ENCODE measurements at regions not wholly inside any gene's neighbourhood (a gene's known extent, or its start where the extent isn't known, plus 50 kb on each side); places are given as distances from the start of the nearest gene placed in this dataset.

DNA sequence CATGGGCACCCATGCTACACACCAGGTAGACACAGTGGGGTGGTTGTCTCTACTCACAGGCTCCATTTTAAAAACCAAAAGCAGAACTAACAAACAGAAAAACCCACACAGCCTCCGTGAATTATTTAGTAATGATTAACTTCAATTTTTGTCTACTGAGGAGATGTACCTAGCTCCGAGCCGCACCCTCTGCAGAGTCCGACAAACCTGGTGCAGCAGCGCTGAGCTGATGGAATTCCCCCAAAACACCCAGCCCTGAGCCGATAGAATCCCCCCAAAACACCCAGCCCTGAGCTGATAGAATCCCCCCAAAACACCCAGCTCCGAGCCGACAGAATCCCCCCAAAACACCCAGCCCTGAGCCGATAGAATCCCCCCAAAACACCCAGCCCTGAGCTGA is 927.0 kb downstream of the BRD1 start:
- 61 to 90% (median 85%) methylated on average over 9 of the region's 9 CpGs for WGBS, 3 donors
- H3K27ac ChIP-seq (ENCODE audit: low read depth, low read length): no peak overlapping the region

GRCh38 chr22:48900327-48900597 is 927.4 kb downstream of the BRD1 start:
- H3K27ac ChIP-seq (ENCODE audit: low read depth, low read length): no peak overlapping the region
- 55 to 78% (median 64%) methylated on average over 2 of the region's 2 CpGs for WGBS, 3 donors

DNA sequence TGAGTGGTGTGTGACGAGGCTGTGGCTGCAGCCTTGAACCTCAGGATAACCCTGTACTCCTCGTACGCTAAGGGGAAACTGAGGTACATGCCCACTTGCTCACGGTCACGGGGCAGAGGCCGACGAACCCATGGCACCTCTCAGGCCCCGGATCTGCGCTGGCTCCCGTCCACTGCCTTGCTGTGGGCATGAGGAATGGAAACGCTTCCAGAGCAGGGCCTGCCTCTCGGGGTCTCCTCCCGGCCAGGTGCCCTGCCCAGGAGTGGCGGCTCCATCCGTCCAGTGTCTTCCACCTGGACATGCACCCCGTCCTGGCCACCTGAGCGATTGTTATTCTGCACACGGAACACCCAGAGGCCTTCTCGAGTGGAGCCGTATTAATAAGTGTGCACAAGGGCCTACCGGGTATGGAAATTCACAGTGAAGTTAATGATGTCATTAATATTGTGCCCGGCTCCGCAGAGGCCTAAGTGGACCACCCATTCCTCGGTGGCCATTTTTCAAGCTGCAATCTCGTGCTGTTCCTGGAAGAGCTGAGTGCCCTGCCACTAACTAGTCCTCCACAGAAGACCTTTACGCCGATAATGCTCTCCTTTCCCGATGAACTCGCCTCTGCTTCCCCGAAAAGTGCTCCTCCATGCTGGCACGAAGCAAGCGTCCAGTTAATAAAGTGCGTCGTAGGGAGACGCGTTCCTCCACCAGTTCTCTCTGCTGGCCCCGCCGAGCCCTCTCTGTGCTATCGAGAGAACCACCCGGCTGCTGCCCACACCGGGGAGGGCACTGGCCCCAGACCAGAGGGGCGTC is 927.9 kb downstream of the BRD1 start:
- WGBS, 3 donors: 78 to 88% (median 87%) methylated on average over 42 of the region's 42 CpGs
- H3K27ac ChIP-seq (ENCODE audit: low read depth, low read length): no peak overlapping the region

GRCh38 chr22:48898524-48899250 is 929.0 kb downstream of the BRD1 start:
- no peak overlapping the region for H3K27ac ChIP-seq (ENCODE audit: low read depth, low read length)
- 62 to 86% (median 79%) methylated on average over 20 to 21 of the region's 21 CpGs for WGBS, 3 donors

GRCh38 chr22:48897645-48898370 is 929.9 kb downstream of the BRD1 start:
- WGBS, 3 donors: 68 to 85% (median 82%) methylated on average over 14 of the region's 14 CpGs
- H3K27ac ChIP-seq (ENCODE audit: low read depth, low read length): no peak overlapping the region

GRCh38 chr22:48896766-48897644 is 930.7 kb downstream of the BRD1 start:
- H3K27ac ChIP-seq (ENCODE audit: low read depth, low read length): no peak overlapping the region
- 64 to 72% (median 67%) methylated on average over 33 of the region's 33 CpGs for WGBS, 3 donors

DNA sequence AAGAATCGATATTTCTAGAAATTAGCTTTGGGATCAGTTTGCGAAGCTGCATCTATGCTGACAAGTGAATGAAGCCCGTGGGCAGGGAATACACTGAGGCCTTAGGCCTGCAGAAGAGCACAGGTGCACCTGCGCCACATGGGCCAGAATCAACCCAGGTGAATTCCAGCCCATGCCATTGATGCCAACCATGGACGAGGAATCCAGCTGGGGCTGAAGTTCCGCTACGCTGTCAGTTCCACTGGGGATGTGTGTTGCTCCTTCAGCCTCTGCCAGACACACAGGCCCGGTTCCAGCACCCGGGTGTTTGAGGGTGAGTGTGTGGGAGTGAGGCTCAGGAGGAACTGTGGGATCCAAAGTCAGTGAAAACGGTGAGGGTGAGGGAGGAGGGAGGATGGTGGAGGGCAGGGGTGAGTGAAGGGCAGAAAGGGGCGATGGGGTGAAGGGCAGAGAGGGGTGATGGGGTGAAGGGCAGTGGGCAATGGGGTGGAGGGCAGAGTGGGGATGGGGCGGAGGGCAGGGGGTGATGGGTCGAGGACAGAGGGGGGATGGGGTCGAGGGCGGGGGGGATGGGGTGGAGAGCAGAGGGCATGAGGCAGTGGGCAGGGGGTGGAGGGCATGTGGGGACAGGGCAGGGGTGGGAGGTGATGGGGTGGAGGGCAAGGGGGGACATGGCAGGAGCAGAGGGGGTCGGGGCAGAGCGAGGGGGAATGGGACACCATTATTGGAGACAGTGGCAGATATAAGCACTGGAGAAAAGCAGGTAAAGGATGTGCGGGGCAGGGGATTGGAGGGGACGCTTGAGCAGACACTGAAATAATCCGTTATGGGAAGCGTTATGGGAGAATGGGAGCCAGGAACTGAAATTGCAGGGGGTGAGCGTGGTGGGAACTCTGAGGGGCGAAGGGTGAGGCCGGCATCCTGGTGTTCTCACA is 931.6 kb downstream of the BRD1 start:
- no peak overlapping the region for H3K27ac ChIP-seq (ENCODE audit: low read depth, low read length)
- 69 to 81% (median 81%) methylated on average over 24 of the region's 24 CpGs for WGBS, 3 donors

GRCh38 chr22:48895336-48895735 is 932.3 kb downstream of the BRD1 start:
- no peak overlapping the region for H3K27ac ChIP-seq (ENCODE audit: low read depth, low read length)
- WGBS, 3 donors: 57 to 79% (median 77%) methylated on average over 9 of the region's 9 CpGs

- WGBS, 3 donors: 74 to 92% (median 86%) methylated on average over 14 of the region's 14 CpGs
Observed at GRCh38 chr22:48894804-48895250, 932.8 kb downstream of the BRD1 start.

DNA sequence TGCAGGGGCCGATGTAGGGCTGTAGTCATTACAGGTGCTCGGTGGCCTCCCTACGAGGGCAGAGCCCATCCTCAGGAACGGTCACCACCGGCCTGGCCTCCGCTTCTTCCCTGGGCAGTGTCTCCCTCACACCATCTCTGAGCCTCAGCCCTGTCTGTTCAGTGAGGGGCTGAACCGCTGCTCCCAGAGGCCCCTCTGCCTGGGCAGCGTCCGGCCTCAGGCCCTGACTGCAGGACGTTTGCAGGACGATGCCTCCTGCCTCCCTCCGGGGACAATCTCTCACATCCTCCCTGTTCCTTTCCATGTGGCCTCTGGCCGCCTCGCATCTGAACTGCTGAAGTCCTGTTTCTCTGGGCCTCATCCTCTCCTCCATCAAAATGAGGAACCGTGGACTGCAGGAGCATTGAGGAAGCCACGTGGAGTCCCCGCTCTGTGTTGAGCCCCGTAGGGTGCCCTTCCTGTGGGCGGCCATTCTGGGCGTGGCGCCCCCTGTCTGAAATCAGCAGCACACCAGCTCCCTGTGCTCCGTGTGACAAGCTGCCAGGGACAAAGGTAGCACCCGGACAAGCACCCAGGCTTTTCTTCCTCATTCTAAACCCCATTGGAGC is 933.5 kb downstream of the BRD1 start:
- H3K27ac ChIP-seq (ENCODE audit: low read depth, low read length): no peak overlapping the region
- WGBS, 3 donors: 55 to 62% (median 56%) methylated on average over 22 to 23 of the region's 23 CpGs

More at GRCh38 chr22:48894804-48895250, 932.8 kb downstream of the BRD1 start:
- no peak overlapping the region for H3K27ac ChIP-seq (ENCODE audit: low read depth, low read length)

DNA sequence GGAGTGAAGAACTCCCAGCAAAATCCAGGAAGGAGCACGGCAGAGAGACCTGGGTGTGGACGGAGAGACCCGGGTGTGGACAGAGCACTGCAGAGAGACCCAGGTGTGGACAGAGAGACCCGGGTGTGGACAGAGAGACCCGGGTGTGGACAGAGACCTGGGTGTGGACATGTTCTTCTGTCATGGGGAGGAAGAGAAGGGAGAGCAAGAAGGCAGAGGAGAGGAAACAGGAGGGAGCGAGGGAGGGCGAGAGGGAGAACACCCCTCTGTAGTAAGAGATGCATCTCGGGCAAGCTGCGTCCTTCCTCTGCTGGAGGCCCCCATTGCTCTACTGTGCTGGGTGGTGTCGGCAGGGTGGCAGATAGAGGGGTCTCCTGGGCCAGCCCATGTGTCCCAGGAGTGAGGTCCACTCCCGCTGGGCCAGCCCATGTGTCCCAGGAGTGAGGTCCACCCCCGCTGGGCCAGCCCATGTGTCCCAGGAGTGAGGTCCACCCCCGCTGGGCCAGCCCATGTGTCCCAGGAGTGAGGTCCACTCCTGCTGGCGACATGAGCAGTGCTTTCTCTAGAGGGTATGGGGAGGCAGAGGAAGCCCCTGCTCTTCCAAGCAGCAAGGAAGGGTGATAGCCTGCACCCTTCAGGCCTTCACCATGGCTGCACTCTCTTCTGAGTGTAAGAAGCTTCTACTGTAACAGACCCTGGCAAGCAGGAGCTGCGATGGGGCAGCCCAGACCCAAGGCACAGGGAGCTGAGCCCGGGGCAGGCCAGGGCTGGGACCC is 934.2 kb downstream of the BRD1 start:
- 71 to 79% (median 77%) methylated on average over 14 to 16 of the region's 16 CpGs for WGBS, 3 donors
- no peak overlapping the region for H3K27ac ChIP-seq (ENCODE audit: low read depth, low read length)

DNA sequence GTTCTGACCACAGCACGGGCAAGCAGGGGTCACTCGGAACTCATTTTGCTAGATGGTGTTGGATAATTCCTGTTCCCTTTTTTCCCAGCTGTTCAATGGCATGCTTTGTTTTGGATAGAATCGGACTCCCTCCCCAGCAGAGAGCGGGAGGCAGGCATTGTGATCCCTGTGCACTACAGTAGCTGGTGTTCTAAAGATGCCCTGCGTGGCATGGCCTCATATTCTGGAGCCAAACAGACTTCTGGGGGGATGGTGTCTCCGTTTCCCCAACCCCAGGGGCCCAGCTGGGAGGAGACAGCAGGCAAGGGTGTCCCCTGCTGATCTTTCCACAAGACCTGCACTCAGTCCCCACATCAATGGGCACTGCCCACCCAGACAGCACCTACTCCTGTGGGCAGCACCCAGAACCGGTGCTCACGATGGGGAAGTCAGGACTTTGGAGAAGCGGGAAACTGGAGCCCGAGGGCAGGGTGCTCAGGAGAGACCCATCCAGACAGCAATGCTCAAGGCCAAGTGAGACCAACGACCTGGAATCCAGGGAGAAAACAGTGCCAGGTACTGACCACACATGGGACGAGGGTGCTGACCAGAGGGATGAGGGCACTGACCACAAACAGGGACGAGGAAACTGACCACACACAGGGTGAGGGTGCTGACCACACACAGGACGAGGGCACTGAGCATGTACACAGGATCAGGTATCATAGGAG is 934.9 kb downstream of the BRD1 start:
- no peak overlapping the region for H3K27ac ChIP-seq (ENCODE audit: low read depth, low read length)
- 57 to 75% (median 75%) methylated on average over 14 of the region's 14 CpGs for WGBS, 3 donors

DNA sequence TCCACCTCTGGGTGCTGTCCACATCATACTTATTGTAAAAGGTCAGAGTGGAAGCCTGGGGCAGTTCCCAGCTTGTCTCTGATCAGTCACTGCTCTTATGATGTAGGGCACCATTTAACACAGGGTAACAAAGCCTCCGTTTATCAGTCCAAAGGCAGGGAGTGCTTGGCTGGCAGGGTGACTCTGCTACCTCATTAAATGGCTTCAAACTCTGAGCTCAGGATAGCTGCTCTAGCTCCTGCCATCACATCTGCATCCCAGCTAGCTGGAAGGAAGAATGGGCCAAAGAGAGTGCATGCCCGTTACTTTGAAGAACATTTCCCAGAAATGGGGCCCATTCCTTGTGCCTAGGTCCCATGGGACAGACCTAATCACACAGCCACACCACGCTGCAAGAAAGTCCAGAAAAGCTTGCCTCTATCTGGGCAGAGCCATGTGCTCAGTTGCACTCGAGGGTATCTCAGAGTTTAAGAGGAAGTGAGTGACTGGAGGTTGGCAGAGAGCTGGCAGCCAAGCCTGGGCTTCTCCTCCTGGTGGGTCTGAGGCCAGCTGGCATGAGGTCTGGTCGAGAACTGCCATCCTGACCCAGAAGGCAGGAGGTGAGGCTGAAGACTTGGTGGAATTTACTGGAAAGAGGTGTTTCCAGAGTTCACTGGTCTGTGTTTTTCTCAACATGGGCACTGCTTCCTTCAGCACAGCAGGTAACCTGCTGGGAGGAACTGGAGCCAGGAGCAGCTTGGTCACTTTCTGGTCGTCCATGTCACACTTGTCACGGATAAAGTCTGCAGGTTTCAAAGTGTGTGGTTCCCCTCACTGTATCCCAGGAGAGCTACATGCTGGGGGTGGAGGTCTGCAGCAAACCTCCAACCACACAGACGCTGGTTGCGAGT is 935.7 kb downstream of the BRD1 start:
- 56 to 68% (median 67%) methylated on average over 9 of the region's 9 CpGs for WGBS, 3 donors
- no peak overlapping the region for H3K27ac ChIP-seq (ENCODE audit: low read depth, low read length)

DNA sequence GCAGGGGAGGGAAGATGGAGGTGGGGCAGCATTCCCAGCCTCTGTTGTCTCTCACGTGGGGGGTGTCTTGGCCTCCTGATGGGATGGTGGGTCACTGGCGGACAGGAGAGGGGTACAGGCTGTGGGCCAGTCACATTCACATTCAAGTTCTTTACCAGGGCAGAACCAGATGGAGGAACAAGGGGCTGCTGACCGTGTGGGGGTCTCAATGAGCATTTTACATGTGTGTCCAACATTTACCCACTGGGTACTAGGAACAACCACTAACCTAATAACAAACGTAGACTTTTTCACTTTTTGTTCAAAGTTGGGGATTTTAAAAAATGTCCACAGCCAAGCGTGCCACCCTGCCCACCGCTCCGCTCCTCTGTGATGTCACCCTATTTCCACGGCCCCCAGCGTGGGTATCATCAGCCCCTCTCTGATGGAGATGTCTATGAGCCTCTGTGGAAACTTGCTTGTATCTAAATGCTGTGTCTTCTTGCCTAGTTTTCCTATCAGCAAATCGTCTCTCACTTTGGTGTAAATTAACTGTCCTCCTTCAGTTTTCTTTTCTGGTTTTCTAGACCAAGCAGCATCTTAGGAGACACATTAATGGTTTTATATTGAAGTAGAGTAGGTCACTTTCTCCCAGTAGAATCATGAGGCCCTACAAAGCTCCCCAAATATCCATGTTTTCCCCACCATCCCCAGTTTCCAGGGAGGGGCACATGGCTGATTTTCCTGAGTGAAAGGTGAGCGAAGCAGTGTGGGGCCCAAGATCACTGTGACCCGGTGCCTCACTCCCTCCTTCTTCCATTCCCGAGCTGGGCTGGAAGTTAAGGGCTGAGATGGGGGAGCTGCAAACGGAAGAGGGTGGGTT is 936.7 kb downstream of the BRD1 start:
- 68 to 81% (median 80%) methylated on average over 14 of the region's 14 CpGs for WGBS, 3 donors
- no peak overlapping the region for H3K27ac ChIP-seq (ENCODE audit: low read depth, low read length)
